Kidney (tissue), 13 donors: ENCODE measurements at regions not wholly inside any gene's neighbourhood (a gene's known extent, or its start where the extent isn't known, plus 50 kb on each side); places are given as distances from the start of the nearest gene placed in this dataset.

Experiments used
- DNase-seq, 5 donors: peaks; one replicate each; pipeline ENCODE4 v3.0.0-alpha.2; 2013 to 2020
- FAIRE-seq: peaks from 2 replicates; lab custom pipeline; 2012; peaks lifted over from hg19 to GRCh38; lab: Jason Lieb, UNC
- H3K27ac ChIP-seq, 2 donors: one replicate each; pipeline ENCODE4 v1.7.0; 2013; ENCODE audit warnings: low read depth in 2 of 2, low read length in 2 of 2, inconsistent platforms in 1 of 2
- H3K27me3 ChIP-seq: one replicate; pipeline ENCODE4 v1.7.1; 2013; ENCODE audit warnings: low read length, inconsistent platforms; ENCODE audit not compliant: control insufficient read depth, insufficient read depth
- H3K36me3 ChIP-seq, 3 donors: one replicate each; pipeline versions ENCODE4 v1.7.0 to v1.7.1; 2013; ENCODE audit warnings: low read length in 3 of 3, control low read depth in 1 of 3, inconsistent platforms in 1 of 3; ENCODE audit not compliant: insufficient read depth in 3 of 3, control insufficient read depth in 2 of 3
- H3K4me1 ChIP-seq, 3 donors: one replicate each; pipeline versions ENCODE4 v1.7.0 to v1.7.1; 2013; ENCODE audit warnings: low read length in 3 of 3, inconsistent platforms in 1 of 3, low read depth in 1 of 3; ENCODE audit not compliant: control insufficient read depth in 2 of 3, insufficient read depth in 2 of 3
- H3K4me3 ChIP-seq, 3 donors: one replicate each; pipeline versions ENCODE4 v1.7.0 to v1.8.1; 2013; ENCODE audit warnings: low read length in 3 of 3, control low read depth in 1 of 3, inconsistent platforms in 1 of 3
- H3K9ac ChIP-seq, 3 donors: one replicate each; pipeline versions ENCODE4 v1.7.0 to v1.7.1; 2013; ENCODE audit warnings: low read length in 3 of 3, control low read depth in 1 of 3, inconsistent platforms in 1 of 3
- H3K9me3 ChIP-seq, 3 donors: one replicate each; pipeline versions ENCODE4 v1.7.0 to v1.7.1; 2013; ENCODE audit warnings: low read length in 3 of 3, control low read depth in 1 of 3, inconsistent platforms in 1 of 3; ENCODE audit not compliant: control insufficient read depth in 2 of 3, insufficient read depth in 1 of 3
- CTCF ChIP-seq: IDR thresholded peaks from 3 replicates; pipeline ENCODE4 v1.5.1; 2012; ENCODE audit warnings: mild to moderate bottlenecking, moderate library complexity, borderline replicate concordance; ENCODE audit not compliant: insufficient read depth; ENCODE audit errors: extremely low read depth
- intact Hi-C: fragments of 100-400 bp; cut with DNase I; formaldehyde crosslinking; loops from one replicate; pipeline ENCODE4 v1.11.1; 2022
- donor health status: control.
- donor health status: control.
- donor health status: control.
- donor health status: control.
- donor health status: control.
- donor health status: DM: yes; HTN: yes; CAD: no.
- donor health status: Normal renal cell carcinoma (clear cell type).

- Histone ChIP-seq H3K36me3 (no peaks in the 10 kb centered on the region), H3K27ac (no peak overlapping the region), H3K9me3 (no peaks in the 10 kb centered on the region), H3K27me3 (no peaks in the 10 kb centered on the region), H3K9ac (no peak overlapping the region), H3K4me1 (peaks cover 0 to 6% (median 0%) of the 10 kb centered on the region in 3 donors), H3K4me3 (no peak overlapping the region)
- DNase-seq: no peak
- intact Hi-C loops: no loop called here
- no peak for TF ChIP-seq CTCF
- FAIRE-seq: no peak
Observed at GRCh38 chr14:22416193-22416592, 172.8 kb downstream of the DAD1 start.

- intact Hi-C loops: no loop called here
- Histone ChIP-seq H3K27me3 (no peaks in the 10 kb centered on the region), H3K36me3 (no peaks in the 10 kb centered on the region), H3K4me3 (no peak overlapping the region), H3K9me3 (no peaks in the 10 kb centered on the region), H3K9ac (no peak overlapping the region), H3K4me1 (peaks cover 0 to 6% (median 0%) of the 10 kb centered on the region in 3 donors), H3K27ac (no peak overlapping the region)
- no peak for DNase-seq
- no peak for TF ChIP-seq CTCF
- no peak for FAIRE-seq
Observed at GRCh38 chr14:22415605-22415959, 173.4 kb downstream of the DAD1 start.

DNA sequence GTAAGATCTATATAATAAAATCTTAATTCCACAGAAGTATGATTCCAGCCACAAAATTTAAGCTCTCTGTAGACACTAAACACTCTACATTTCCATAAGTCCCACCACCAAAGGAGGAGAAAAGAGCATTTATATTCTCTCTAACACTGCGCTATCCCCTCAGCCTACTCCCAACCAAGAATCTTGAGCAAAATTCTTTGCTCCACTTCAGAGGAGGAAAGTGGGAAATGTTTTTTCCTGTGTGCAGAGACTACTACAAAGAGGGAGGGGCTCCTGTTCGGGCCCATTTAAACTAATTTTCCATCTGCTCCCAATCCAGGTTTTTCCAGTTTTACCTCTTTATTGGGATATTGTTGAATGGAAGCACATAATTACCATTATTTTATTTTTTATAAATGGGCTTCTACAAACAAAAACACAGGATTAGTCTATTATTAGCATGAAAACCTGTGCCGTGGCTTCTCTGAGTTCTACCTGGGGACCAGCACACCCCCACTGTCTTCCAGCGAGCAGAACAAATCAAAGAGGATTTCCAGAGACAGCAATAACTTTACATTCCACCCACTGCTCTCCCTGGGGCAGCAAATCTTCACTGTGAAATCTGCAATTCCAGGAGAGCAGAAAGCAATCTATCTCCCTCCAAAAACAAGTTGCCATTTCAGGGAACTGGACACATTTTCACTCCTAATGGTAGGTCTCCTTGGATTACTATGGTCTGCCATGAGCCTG is 174.0 kb downstream of the DAD1 start:
- no peak overlapping the region for H3K9ac ChIP-seq
- no peaks in the 10 kb centered on the region for H3K27me3 ChIP-seq
- H3K36me3 ChIP-seq: no peaks in the 10 kb centered on the region
- DNase-seq (no peak), FAIRE-seq (no peak)
- no peak for TF ChIP-seq CTCF
- H3K4me1 ChIP-seq: peaks cover 0 to 6% (median 0%) of the 10 kb centered on the region in 3 donors
- intact Hi-C loops: no loop called here
- H3K9me3 ChIP-seq: no peaks in the 10 kb centered on the region
- no peak overlapping the region for H3K4me3 ChIP-seq
- no peak overlapping the region for H3K27ac ChIP-seq
